ENCODE measurements at regions not wholly inside any gene's neighbourhood (a gene's known extent, or its start where the extent isn't known, plus 50 kb on each side); places are given as distances from the start of the nearest gene placed in this dataset.
"Not testable (repeated sequence)": the region's sequence is repeated elsewhere in the genome, so short reads cannot be mapped to it uniquely, and the experiment has no call there.

- Histone ChIP-seq H3K27ac (ENCODE audit: insufficient read depth, low read length, poor library complexity, severe bottlenecking) (no peak overlapping the region), H3K4me3 (ENCODE audit: low read depth, low read length) (no peak overlapping the region), H3K27me3 (ENCODE audit: control insufficient read depth, insufficient read depth, low read length) (no peaks in the 10 kb centered on the region), H3K4me1 (ENCODE audit: control insufficient read depth, insufficient read depth, low read length, poor library complexity, severe bottlenecking) (no peaks in the 10 kb centered on the region), H3K36me3 (ENCODE audit: control insufficient read depth, insufficient read depth, low read length) (no peaks in the 10 kb centered on the region), H3K9me3 (ENCODE audit: control insufficient read depth in 2 of 2, low read length in 2 of 2) (peaks cover 0 to 6% of the 10 kb centered on the region in 2 experiments)
- Mint-ChIP-seq H3K9me3 (peaks cover 0 to 10% (median 8%) of the 10 kb centered on the region in 7 donors), H3K4me1 (no peaks in the 10 kb centered on the region), H3K4me3 (no peak overlapping the region), H3K27ac (no peak overlapping the region), H3K27me3 (no peaks in the 10 kb centered on the region), H3K36me3 (no peaks in the 10 kb centered on the region)
- DNase-seq (no peak), ATAC-seq (ENCODE audit: low read depth in 2 of 2) (no peak)
These were observed 1773.6 kb downstream of the OLFM4 start for GRCh38 chr13:54802226-54802625.

- H3K9me3 Mint-ChIP-seq = peaks cover 0 to 14% (median 5%) of the 10 kb centered on the region in 7 donors
- no peak overlapping the region for H3K4me3 Mint-ChIP-seq
- H3K27me3 ChIP-seq (ENCODE audit: control insufficient read depth, insufficient read depth, low read length) = no peaks in the 10 kb centered on the region
- no peaks in the 10 kb centered on the region for H3K4me1 Mint-ChIP-seq
- no peaks in the 10 kb centered on the region for H3K36me3 Mint-ChIP-seq
- no peak overlapping the region for H3K27ac Mint-ChIP-seq
- no peaks in the 10 kb centered on the region for H3K36me3 ChIP-seq (ENCODE audit: control insufficient read depth, insufficient read depth, low read length)
- H3K27ac ChIP-seq (ENCODE audit: insufficient read depth, low read length, poor library complexity, severe bottlenecking) = no peak overlapping the region
- ATAC-seq (ENCODE audit: low read depth in 2 of 2) (no peak), DNase-seq (no peak)
- H3K9me3 ChIP-seq (ENCODE audit: control insufficient read depth in 2 of 2, low read length in 2 of 2) = peaks cover 0 to 6% of the 10 kb centered on the region in 2 experiments
- H3K4me1 ChIP-seq (ENCODE audit: control insufficient read depth, insufficient read depth, low read length, poor library complexity, severe bottlenecking) = no peaks in the 10 kb centered on the region
- no peaks in the 10 kb centered on the region for H3K27me3 Mint-ChIP-seq
- no peak overlapping the region for H3K4me3 ChIP-seq (ENCODE audit: low read depth, low read length)
These were observed 1777.1 kb downstream of the OLFM4 start for GRCh38 chr13:54805743-54806142.

GRCh38 chr13:54821938-54822470 is 1793.4 kb downstream of the OLFM4 start:
- not testable (repeated sequence) for H3K27ac ChIP-seq (ENCODE audit: insufficient read depth, low read length, poor library complexity, severe bottlenecking); H3K4me3 Mint-ChIP-seq; H3K4me3 ChIP-seq (ENCODE audit: low read depth, low read length); H3K36me3 ChIP-seq (ENCODE audit: control insufficient read depth, insufficient read depth, low read length); H3K4me1 Mint-ChIP-seq; DNase-seq; H3K27ac Mint-ChIP-seq; H3K4me1 ChIP-seq (ENCODE audit: control insufficient read depth, insufficient read depth, low read length, poor library complexity, severe bottlenecking); H3K36me3 Mint-ChIP-seq; H3K27me3 Mint-ChIP-seq; ATAC-seq (ENCODE audit: low read depth in 2 of 2); H3K27me3 ChIP-seq (ENCODE audit: control insufficient read depth, insufficient read depth, low read length)
- H3K9me3 ChIP-seq (ENCODE audit: control insufficient read depth in 2 of 2, low read length in 2 of 2) = peaks cover 2 to 21% of the 10 kb centered on the region in 2 experiments
- peaks cover 0 to 33% (median 3%) of the 10 kb centered on the region in 7 donors for H3K9me3 Mint-ChIP-seq

- not testable (repeated sequence) for H3K27me3 Mint-ChIP-seq; H3K36me3 ChIP-seq (ENCODE audit: control insufficient read depth, insufficient read depth, low read length); H3K27ac Mint-ChIP-seq; ATAC-seq (ENCODE audit: low read depth in 2 of 2); H3K27me3 ChIP-seq (ENCODE audit: control insufficient read depth, insufficient read depth, low read length); H3K4me1 ChIP-seq (ENCODE audit: control insufficient read depth, insufficient read depth, low read length, poor library complexity, severe bottlenecking); H3K4me3 Mint-ChIP-seq; H3K4me3 ChIP-seq (ENCODE audit: low read depth, low read length); H3K36me3 Mint-ChIP-seq; DNase-seq; H3K27ac ChIP-seq (ENCODE audit: insufficient read depth, low read length, poor library complexity, severe bottlenecking); H3K9me3 ChIP-seq (ENCODE audit: control insufficient read depth in 2 of 2, low read length in 2 of 2); H3K4me1 Mint-ChIP-seq
- H3K9me3 Mint-ChIP-seq = peaks cover 4 to 26% (median 8%) of the 10 kb centered on the region in 7 donors
These were observed 1800.9 kb downstream of the OLFM4 start for GRCh38 chr13:54829391-54830068.

GRCh38 chr13:54836273-54836672 is 1807.7 kb downstream of the OLFM4 start:
- no peaks in the 10 kb centered on the region for H3K27me3 Mint-ChIP-seq
- peaks cover 0 to 15% (median 3%) of the 10 kb centered on the region in 7 donors for H3K9me3 Mint-ChIP-seq
- no peak for DNase-seq
- Histone ChIP-seq H3K36me3 (ENCODE audit: control insufficient read depth, insufficient read depth, low read length) (no peaks in the 10 kb centered on the region), H3K4me1 (ENCODE audit: control insufficient read depth, insufficient read depth, low read length, poor library complexity, severe bottlenecking) (no peaks in the 10 kb centered on the region), H3K4me3 (ENCODE audit: low read depth, low read length) (no peak overlapping the region), H3K9me3 (ENCODE audit: control insufficient read depth in 2 of 2, low read length in 2 of 2) (peaks cover 0 to 2% of the 10 kb centered on the region in 2 experiments), H3K27me3 (ENCODE audit: control insufficient read depth, insufficient read depth, low read length) (no peaks in the 10 kb centered on the region), H3K27ac (ENCODE audit: insufficient read depth, low read length, poor library complexity, severe bottlenecking) (no peak overlapping the region)
- H3K27ac Mint-ChIP-seq = no peak overlapping the region
- ATAC-seq (ENCODE audit: low read depth in 2 of 2) = no peak
- no peak overlapping the region for H3K4me3 Mint-ChIP-seq
- H3K4me1 Mint-ChIP-seq = no peaks in the 10 kb centered on the region
- H3K36me3 Mint-ChIP-seq = no peaks in the 10 kb centered on the region

GRCh38 chr13:54841682-54842081 is 1813.1 kb downstream of the OLFM4 start:
- Histone ChIP-seq H3K4me3 (ENCODE audit: low read depth, low read length) (no peak overlapping the region), H3K27ac (ENCODE audit: insufficient read depth, low read length, poor library complexity, severe bottlenecking) (no peak overlapping the region), H3K27me3 (ENCODE audit: control insufficient read depth, insufficient read depth, low read length) (no peaks in the 10 kb centered on the region), H3K36me3 (ENCODE audit: control insufficient read depth, insufficient read depth, low read length) (no peaks in the 10 kb centered on the region), H3K9me3 (ENCODE audit: control insufficient read depth in 2 of 2, low read length in 2 of 2) (peaks cover 0 to 2% of the 10 kb centered on the region in 2 experiments), H3K4me1 (ENCODE audit: control insufficient read depth, insufficient read depth, low read length, poor library complexity, severe bottlenecking) (no peaks in the 10 kb centered on the region)
- no peaks in the 10 kb centered on the region for H3K4me1 Mint-ChIP-seq
- no peak for ATAC-seq (ENCODE audit: low read depth in 2 of 2)
- H3K9me3 Mint-ChIP-seq = peaks cover 0 to 14% (median 4%) of the 10 kb centered on the region in 7 donors
- no peak overlapping the region for H3K27ac Mint-ChIP-seq
- H3K4me3 Mint-ChIP-seq = no peak overlapping the region
- H3K27me3 Mint-ChIP-seq = no peaks in the 10 kb centered on the region
- DNase-seq = no peak
- no peaks in the 10 kb centered on the region for H3K36me3 Mint-ChIP-seq

GRCh38 chr13:54845351-54845965 is 1816.8 kb downstream of the OLFM4 start:
- Mint-ChIP-seq H3K9me3 (peaks cover 0 to 8% (median 5%) of the 10 kb centered on the region in 7 donors), H3K4me1 (no peaks in the 10 kb centered on the region), H3K36me3 (no peaks in the 10 kb centered on the region), H3K27me3 (no peaks in the 10 kb centered on the region), H3K27ac (no peak overlapping the region), H3K4me3 (no peak overlapping the region)
- Histone ChIP-seq H3K36me3 (ENCODE audit: control insufficient read depth, insufficient read depth, low read length) (no peaks in the 10 kb centered on the region), H3K4me3 (ENCODE audit: low read depth, low read length) (no peak overlapping the region), H3K9me3 (ENCODE audit: control insufficient read depth in 2 of 2, low read length in 2 of 2) (no peaks in the 10 kb centered on the region), H3K27ac (ENCODE audit: insufficient read depth, low read length, poor library complexity, severe bottlenecking) (no peak overlapping the region), H3K27me3 (ENCODE audit: control insufficient read depth, insufficient read depth, low read length) (no peaks in the 10 kb centered on the region), H3K4me1 (ENCODE audit: control insufficient read depth, insufficient read depth, low read length, poor library complexity, severe bottlenecking) (no peaks in the 10 kb centered on the region)
- DNase-seq (no peak), ATAC-seq (ENCODE audit: low read depth in 2 of 2) (no peak)

DNA sequence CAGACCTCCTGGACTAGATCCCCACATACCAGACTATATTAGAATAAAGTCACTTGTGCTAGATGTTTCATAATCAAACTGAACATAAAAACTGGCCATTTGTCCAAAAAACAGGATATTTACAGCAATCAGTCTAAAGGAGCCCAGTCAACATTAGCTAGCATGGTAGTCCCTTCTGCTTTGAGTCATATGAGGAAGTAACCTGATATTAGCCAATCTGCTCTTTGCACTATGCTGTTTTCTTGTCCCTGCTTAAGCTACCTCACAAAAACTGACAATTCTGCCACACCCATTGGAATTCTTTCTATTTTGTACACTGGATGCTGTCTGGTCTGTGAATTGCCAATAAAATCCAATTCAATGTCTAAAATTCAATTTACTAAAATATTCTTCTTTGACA is 1824.2 kb downstream of the OLFM4 start:
- H3K36me3 Mint-ChIP-seq = no peaks in the 10 kb centered on the region
- no peak overlapping the region for H3K4me3 Mint-ChIP-seq
- ATAC-seq (ENCODE audit: low read depth in 2 of 2) (no peak), DNase-seq (no peak)
- H3K27me3 Mint-ChIP-seq = no peaks in the 10 kb centered on the region
- H3K4me1 Mint-ChIP-seq = no peaks in the 10 kb centered on the region
- Histone ChIP-seq H3K4me3 (ENCODE audit: low read depth, low read length) (no peak overlapping the region), H3K36me3 (ENCODE audit: control insufficient read depth, insufficient read depth, low read length) (no peaks in the 10 kb centered on the region), H3K27me3 (ENCODE audit: control insufficient read depth, insufficient read depth, low read length) (no peaks in the 10 kb centered on the region), H3K27ac (ENCODE audit: insufficient read depth, low read length, poor library complexity, severe bottlenecking) (no peak overlapping the region), H3K9me3 (ENCODE audit: control insufficient read depth in 2 of 2, low read length in 2 of 2) (peaks cover 0 to 8% of the 10 kb centered on the region in 2 experiments), H3K4me1 (ENCODE audit: control insufficient read depth, insufficient read depth, low read length, poor library complexity, severe bottlenecking) (no peaks in the 10 kb centered on the region)
- H3K9me3 Mint-ChIP-seq = peaks cover 2 to 10% (median 5%) of the 10 kb centered on the region in 7 donors
- no peak overlapping the region for H3K27ac Mint-ChIP-seq
